ENCODE measurements at regions not wholly inside any gene's neighbourhood (a gene's known extent, or its start where the extent isn't known, plus 50 kb on each side); places are given as distances from the start of the nearest gene placed in this dataset.

- no peak for DNase-seq
These were observed 497.8 kb downstream of the HS3ST4 start for GRCh38 chr16:26189536-26189935.

DNA sequence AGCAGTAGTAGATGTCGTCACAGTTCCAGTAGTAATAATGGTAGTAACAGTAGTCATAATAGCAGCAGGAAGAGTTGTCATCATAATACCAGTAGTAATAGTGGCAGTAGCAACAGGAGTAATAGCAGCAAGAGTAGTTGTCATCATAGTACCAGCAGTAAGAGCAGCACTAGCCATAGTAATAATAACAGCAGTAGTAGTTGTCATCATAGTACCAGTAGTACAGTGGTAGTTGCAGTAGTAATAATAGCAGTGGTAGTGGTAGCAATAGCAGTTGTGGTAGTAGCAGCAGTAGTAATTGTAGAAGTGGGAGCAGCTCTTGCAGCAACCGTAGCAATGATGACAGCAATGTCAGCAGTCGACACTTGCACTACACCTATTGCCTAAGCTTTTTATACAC lies 502.8 kb downstream of the HS3ST4 start:
- no peak for DNase-seq

DNA sequence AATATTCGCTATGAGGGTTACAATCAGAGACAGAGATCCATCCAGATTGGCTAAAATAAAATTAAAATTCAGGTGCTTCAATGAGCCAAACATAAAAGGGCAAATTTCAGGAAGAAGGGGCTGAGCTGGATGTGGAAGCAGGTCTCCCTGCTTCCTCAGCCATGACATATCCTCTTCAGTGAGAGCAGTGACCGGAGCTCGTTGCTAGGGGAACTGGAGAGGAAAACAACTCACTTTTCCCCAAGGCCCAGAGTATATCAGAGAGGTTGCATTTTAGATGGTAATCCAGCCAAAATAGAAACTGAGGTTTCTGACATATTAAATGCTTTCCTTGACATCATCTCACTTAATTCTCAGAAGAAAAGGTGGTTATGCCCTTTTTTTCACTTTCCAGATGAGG lies 503.5 kb downstream of the HS3ST4 start:
- DNase-seq = no peak

- DNase-seq = no peak
These were observed 504.6 kb downstream of the HS3ST4 start for GRCh38 chr16:26196310-26196709.

GRCh38 chr16:26196802-26197201 lies 505.0 kb downstream of the HS3ST4 start:
- no peak for DNase-seq

GRCh38 chr16:26197707-26198106 lies 505.9 kb downstream of the HS3ST4 start:
- no peak for DNase-seq

DNA sequence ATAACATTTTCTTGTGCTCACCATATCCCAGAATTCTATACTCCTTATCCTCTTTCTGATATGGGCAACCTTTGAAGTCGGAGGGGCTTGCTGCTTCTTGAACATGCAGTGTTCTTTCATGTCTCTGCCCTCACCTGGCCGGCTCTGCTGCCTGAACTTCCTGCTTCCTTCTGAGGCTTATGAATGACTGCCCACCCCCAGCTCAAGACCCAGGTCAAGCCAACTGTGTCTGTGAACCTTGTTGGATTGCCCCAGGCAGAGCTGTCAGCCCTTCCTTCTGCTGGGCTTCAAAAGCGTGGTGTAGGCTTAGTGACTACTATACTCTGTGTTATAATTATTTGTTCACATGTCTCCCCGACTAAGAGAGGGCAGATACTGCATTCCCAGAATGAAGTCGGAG lies 506.5 kb downstream of the HS3ST4 start:
- no peak for DNase-seq

DNA sequence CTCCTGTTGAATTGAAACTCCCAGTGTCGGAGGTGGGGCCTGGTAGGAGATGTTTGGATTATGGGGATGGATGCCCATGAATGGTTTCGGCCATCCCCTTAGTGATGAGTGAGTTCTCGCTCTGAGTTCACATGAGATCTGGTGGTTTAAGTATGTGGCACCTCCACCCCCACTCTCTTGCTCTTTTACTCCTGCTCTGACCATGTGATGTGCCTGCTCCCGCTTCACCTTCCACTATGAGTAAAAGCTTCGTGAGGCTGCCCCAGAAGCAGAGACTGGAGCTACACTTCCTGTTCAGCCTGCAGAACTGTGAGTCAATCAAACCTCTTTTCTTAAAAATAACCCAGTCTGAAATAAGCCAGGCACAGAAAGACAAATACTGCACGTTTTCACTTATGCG lies 512.4 kb downstream of the HS3ST4 start:
- DNase-seq = no peak

- no peak for DNase-seq
These were observed 519.8 kb downstream of the HS3ST4 start for GRCh38 chr16:26211542-26211941.

DNA sequence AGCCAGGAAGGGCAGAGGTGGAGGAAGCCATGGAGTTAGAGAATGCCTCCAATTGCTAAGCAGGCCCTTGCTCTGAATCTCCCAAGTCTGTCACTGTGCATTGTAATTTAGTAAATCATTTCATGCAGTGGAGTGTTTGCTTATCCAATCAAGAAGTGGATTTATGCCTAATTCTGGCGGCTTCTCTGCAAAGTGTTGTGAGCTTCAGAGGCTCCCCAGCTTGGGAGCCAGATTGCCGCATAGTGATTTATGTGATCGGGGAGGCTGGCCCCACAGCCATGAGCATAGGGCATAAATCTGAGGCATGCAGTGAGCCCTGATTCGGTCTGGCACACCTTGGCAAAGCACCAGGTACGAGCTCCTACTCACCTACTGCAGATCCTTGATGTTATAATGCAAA lies 520.8 kb downstream of the HS3ST4 start:
- no peak for DNase-seq

DNA sequence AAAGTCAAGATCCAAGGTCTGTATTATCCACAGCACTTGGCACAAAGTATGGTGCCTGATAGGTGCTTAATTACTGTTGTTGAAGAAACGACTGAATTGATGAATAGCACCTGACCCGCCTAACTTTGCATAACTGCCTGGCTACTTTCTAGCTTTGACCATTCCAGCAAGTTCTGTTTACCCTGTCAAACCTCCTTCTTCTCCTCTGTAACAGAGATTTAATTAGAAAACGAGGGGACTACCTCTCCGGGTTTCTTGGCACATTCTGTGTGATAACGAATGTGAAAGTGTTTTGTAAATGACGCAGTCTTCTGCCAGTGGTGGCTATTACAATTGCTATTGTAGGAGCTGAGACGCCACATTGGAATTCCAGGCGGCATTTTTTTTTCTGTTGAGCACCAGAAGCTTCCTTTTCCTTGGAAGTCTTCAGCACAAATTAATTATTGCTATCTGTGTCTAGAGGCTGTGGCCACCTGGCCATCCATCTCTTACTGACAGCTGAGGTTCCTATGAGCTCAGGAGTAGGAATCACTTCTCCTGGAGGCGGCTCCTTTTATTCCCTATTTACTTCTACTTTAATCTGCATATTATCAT lies 522.9 kb downstream of the HS3ST4 start:
- DNase-seq = no peak

DNA sequence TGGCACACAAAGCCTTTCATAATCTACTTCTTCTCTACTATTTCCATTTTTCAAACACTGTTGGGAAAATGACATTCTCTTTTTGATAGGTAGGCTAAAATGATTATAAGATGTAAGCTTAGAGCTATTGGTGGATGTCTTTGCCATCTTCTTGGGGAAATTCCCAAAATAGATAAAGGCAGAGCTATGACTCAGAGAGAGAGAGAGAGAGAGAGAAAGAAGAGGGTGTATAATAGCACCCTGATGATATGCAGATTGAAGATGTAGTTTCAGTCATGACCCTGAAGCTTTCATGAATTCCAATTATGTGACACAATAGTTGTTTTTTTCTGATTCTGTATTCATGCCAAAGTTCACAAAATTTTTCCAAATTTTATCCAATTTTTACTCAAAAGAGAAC lies 529.1 kb downstream of the HS3ST4 start:
- no peak for DNase-seq

- no peak for DNase-seq
These were observed 539.9 kb downstream of the HS3ST4 start for GRCh38 chr16:26231647-26232046.

- no peak for DNase-seq
These were observed 549.0 kb downstream of the HS3ST4 start for GRCh38 chr16:26240807-26241206.

GRCh38 chr16:26247063-26247462 lies 555.3 kb downstream of the HS3ST4 start:
- DNase-seq = no peak

GRCh38 chr16:26252598-26252997 lies 560.8 kb downstream of the HS3ST4 start:
- DNase-seq = no peak

DNA sequence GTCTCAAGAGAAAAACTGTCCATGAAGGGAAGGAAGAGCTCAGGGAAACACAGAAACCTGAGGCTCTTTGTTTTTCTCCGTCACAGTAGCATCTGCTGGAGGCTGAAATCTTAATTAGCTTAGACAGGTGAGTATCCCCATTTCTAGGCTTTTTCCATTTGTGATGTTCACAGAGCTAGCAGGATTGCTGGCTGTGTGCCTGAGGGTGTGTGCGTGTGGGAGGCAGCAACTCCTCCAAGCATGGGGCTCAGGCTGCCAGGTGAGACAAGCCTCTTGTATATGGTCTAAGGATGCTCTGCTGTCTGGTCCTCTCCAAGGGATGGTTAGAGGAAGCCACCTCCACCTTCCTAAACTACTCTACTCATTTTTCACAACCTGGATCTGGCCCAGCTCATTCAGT lies 569.9 kb downstream of the HS3ST4 start:
- no peak for DNase-seq

GRCh38 chr16:26263406-26263805 lies 571.6 kb downstream of the HS3ST4 start:
- DNase-seq = no peak

GRCh38 chr16:26267641-26268040 lies 575.9 kb downstream of the HS3ST4 start:
- DNase-seq = no peak

- DNase-seq = no peak
These were observed 577.9 kb downstream of the HS3ST4 start for GRCh38 chr16:26269673-26270072.

DNA sequence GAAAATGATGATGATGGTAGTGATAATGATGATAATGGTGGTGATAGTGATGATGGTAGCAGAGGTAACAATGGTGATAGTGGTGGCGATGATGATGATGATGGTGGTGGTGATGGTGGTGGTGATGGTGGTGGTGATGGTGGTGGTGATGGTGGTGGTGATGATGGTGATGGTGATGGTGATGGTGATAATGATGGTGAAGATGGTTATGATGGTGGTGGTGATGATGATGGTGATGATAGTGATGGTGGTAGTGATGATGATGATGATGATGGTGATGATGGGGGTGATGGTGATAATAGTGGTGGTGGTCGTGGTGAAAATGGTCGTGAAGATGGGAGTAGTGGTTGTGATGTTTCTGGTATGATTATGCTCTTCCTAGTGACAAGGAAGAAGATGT lies 581.8 kb downstream of the HS3ST4 start:
- no peak for DNase-seq

DNA sequence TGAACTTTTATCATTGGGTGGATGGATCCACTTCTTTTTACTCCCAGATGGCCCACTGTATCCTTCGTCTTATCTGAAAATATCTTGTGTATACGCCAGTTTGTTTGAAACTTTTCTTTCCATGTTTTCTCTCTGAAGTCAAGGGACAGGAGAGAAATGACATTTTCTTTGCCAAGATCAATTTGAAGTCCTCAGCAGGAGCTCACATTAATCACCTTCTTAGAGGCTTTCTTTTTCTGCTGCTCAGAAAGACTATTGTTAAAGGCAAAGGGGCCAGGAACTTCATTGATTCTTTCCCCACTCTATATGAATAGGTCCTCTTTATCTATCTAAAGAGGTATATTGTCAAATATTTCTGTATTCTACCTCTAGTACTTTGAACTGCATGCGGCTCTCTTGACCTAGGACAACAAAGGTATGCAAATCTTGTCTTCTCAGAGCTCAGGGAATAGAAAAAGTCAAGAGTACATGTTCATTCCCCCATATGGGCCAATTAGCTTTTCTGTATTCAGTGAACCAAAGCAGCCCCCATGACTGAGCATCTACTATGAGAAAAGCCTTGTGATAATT lies 583.3 kb downstream of the HS3ST4 start:
- no peak for DNase-seq

GRCh38 chr16:26276289-26276688 lies 584.5 kb downstream of the HS3ST4 start:
- no peak for DNase-seq

DNA sequence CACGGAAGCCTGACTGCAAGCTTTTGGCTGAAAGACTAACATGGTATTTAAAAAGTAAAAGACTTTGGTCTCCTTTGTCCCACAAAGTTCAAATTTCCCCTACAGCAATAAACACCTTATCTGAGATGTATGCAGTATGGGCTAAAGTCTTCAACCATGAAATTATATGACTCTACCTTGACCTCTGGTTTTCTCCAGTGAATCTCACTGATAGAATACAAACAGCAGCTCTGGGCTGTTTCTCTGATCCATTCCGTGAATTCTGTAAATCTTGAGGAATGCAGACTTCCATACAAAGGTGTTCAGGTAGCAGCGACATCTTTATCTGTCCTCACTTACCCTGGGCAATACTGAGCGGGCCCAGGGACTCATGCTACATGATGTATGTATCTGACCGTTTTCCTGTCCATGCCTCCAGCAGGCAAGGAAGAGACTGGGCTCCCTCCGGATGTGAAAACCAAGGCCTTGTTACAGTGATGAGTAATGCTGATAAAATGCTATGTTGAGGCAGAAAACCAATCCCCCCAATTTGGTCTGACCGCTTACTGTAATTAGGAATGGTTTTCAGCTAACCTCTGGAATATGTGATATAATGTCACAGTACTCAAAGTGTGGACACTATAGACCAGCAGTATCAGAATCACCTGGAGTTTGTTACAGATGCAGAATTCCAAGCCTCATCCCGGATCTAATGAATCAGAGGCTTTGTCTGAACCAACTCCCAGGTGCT lies 589.8 kb downstream of the HS3ST4 start:
- DNase-seq = no peak
